ENCODE measurements at regions not wholly inside any gene's neighbourhood (a gene's known extent, or its start where the extent isn't known, plus 50 kb on each side); places are given as distances from the start of the nearest gene placed in this dataset.

DNA sequence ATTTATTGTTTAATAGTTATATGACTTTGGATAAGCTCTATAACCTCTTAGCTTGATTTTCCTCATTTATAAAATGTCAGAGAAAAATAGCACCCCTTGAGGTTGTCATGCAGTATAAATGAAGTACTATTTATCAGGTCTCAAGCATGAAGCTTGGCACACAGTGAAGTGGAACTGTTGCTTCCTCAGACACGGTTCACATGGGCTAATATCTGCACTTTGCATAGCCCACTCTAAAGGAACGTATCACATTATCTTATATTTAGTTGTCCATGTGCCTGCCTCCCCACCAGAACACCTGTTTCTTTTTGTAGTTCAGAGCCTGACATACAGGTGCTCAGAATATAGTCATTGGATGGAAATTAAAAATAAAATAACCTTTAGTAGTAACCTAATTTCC lies 273.7 kb downstream of the SOX2 start:
- TF ChIP-seq, protein P1, sequence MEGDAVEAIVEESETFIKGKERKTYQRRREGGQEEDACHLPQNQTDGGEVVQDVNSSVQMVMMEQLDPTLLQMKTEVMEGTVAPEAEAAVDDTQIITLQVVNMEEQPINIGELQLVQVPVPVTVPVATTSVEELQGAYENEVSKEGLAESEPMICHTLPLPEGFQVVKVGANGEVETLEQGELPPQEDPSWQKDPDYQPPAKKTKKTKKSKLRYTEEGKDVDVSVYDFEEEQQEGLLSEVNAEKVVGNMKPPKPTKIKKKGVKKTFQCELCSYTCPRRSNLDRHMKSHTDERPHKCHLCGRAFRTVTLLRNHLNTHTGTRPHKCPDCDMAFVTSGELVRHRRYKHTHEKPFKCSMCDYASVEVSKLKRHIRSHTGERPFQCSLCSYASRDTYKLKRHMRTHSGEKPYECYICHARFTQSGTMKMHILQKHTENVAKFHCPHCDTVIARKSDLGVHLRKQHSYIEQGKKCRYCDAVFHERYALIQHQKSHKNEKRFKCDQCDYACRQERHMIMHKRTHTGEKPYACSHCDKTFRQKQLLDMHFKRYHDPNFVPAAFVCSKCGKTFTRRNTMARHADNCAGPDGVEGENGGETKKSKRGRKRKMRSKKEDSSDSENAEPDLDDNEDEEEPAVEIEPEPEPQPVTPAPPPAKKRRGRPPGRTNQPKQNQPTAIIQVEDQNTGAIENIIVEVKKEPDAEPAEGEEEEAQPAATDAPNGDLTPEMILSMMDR (IDR thresholded peaks at IDR 0.05; ENCODE audit: insufficient read depth, low read depth, low read length): no peak
- no peak overlapping the region for H3K4me3 ChIP-seq (ENCODE audit: low read depth, low read length)
- DNase-seq (ENCODE audit: low read depth): no peak

DNA sequence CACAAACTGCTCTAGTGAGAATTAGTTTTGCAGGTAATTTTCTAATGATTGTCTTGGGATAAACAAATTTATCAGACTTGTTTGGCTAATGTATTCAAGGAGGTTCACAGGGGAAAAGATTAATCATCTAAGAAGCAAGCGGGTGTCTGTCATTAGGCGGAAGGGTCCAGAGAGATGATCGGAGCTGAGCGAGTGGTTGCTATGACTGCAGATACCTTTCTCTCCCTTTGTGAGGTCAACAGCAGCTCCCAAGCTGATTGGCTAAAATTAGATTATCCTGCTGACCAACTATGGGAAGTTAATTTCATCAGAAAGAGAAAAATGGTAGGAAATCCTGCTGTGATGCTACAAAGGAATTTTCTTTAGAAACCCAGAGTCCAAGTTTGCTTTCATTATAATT lies 276.0 kb downstream of the SOX2 start:
- no peak overlapping the region for H3K4me3 ChIP-seq (ENCODE audit: low read depth, low read length)
- TF ChIP-seq, protein P1 (IDR thresholded peaks at IDR 0.05; ENCODE audit: insufficient read depth, low read depth, low read length): no peak
- DNase-seq (ENCODE audit: low read depth): no peak

DNA sequence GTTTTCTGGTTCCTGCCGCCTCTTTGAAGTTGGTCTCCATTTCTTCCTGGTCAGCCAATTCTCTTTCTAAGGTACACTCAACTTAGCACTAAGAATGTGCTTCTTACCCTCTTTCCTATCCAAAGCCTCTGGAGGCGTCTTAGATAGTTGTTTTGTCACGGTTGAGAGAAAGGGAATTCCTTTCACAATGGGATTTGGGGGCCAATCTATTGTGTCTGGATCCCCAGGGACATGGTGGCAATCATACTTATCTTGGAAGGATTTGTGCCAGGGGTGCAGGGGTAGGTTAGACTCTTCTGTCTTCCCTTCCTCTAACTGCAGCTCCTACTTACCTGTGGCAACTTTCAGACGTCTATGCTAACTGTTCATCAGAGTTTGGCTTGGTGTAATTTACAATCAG lies 287.1 kb downstream of the SOX2 start:
- DNase-seq (ENCODE audit: low read depth): no peak
- H3K4me3 ChIP-seq (ENCODE audit: low read depth, low read length): no peak overlapping the region
- TF ChIP-seq, protein P1 (IDR thresholded peaks at IDR 0.05; ENCODE audit: insufficient read depth, low read depth, low read length): no peak

DNA sequence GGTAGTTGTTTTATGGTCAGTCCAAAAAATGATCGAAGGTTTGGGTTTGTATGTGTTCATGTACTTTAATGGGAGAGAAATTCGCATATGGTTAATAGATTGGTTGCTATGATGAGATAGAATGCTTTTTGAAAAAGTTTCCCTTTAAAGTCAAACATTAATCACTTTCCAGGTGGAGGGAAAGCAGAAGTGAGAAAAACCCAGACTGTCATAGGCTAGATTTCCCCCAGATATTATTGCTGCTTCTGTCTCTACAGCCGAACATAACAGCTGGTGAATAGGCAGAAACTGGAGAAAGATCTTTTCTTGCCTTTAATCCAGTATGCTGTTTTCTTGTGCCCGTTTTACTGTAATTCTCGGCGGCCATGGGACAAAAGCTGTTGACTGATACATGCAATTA lies 287.6 kb downstream of the SOX2 start:
- H3K4me3 ChIP-seq (ENCODE audit: low read depth, low read length): no peak overlapping the region
- DNase-seq (ENCODE audit: low read depth): no peak
- TF ChIP-seq, protein P1 (IDR thresholded peaks at IDR 0.05; ENCODE audit: insufficient read depth, low read depth, low read length): no peak

DNA sequence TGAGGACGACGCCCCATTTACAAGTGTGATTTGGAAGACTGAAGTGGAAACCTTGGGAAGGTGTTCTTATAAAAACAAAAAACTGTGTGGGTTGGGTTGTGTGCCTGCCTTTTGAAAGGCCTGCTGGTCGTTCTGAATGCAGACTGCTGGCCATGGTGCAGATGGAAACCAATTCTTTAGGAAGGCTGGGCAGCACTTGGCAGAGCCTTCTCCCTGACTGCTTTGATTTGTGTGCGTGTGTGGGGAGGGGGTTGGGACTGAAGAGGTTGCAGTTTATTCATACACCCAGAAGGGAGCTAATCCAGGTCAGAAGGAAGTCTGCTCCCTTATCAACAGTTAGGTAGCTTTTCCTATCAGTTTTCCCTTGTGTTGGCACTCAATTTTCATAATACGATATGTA lies 288.7 kb downstream of the SOX2 start:
- TF ChIP-seq, protein P1 (IDR thresholded peaks at IDR 0.05; ENCODE audit: insufficient read depth, low read depth, low read length): no peak
- DNase-seq (ENCODE audit: low read depth): no peak
- no peak overlapping the region for H3K4me3 ChIP-seq (ENCODE audit: low read depth, low read length)

DNA sequence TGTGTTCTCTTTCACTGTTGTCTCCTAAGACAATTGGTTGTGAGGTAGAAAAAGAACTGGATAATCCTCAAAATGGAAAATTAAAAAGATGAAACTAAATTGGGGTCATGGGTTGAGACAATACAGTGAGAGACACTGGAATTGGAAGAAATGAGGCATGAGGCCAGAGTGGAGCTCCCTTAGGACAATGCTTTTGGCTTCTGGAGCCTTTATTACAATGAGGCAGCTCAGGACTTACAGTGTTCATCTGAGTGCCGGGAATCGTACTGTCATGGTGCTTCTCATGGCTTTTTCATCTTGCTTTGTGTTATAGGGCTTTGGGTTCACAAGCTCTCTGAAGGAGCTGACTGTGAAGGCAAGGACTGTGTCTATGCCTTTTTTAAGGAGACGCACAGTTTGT lies 293.5 kb downstream of the SOX2 start:
- H3K4me3 ChIP-seq (ENCODE audit: low read depth, low read length): no peak overlapping the region
- DNase-seq (ENCODE audit: low read depth): no peak
- TF ChIP-seq, protein P1 (IDR thresholded peaks at IDR 0.05; ENCODE audit: insufficient read depth, low read depth, low read length): no peak

DNA sequence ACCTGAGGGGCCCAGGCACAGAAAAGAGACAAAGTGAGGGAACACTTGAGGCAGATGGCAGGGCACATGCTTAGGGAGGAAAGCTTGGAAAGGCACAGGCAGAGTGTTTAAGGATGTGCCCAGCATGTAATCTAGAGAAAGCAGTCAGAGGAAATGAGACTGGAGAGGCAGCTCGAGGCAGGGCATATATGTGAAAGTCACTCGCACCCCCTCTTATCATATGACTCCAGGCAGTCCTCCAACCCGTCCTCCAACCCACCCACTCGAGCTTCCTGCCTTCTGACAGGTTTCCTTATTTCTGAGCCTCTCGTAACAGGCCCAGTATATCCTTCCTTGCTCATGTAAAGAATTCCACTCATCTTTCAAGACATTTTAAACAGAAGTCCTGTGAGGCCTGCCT lies 294.0 kb downstream of the SOX2 start:
- TF ChIP-seq, protein P1 (IDR thresholded peaks at IDR 0.05; ENCODE audit: insufficient read depth, low read depth, low read length): no peak
- DNase-seq (ENCODE audit: low read depth): no peak
- no peak overlapping the region for H3K4me3 ChIP-seq (ENCODE audit: low read depth, low read length)

Measured in fibroblast of villous mesenchyme (primary cell).